HG03460 (cell line): ENCODE measurements at regions not wholly inside any gene's neighbourhood (a gene's known extent, or its start where the extent isn't known, plus 50 kb on each side); places are given as distances from the start of the nearest gene placed in this dataset.

Experiments used
- ATAC-seq: cut with Tn5 transposase; IDR thresholded peaks from one replicate; pipeline ENCODE4 v1.9.1; 2021; ENCODE audit not compliant: unreplicated experiment

GRCh38 chr5:4659851-4660250, 480.3 kb upstream of the ADAMTS16 start:
- no peak for ATAC-seq

GRCh38 chr5:4661326-4661725, 478.8 kb upstream of the ADAMTS16 start:
- ATAC-seq = no peak

- no peak for ATAC-seq
Observed at GRCh38 chr5:4661836-4662235, 478.3 kb upstream of the ADAMTS16 start.

- ATAC-seq = no peak
Observed at GRCh38 chr5:4662756-4663155, 477.4 kb upstream of the ADAMTS16 start.

GRCh38 chr5:4665911-4666310, 474.2 kb upstream of the ADAMTS16 start:
- no peak for ATAC-seq

- ATAC-seq = no peak
Observed at GRCh38 chr5:4674166-4674565, 466.0 kb upstream of the ADAMTS16 start.

- no peak for ATAC-seq
Observed at GRCh38 chr5:4676934-4677333, 463.2 kb upstream of the ADAMTS16 start.

GRCh38 chr5:4684946-4685345, 455.2 kb upstream of the ADAMTS16 start:
- ATAC-seq = no peak

GRCh38 chr5:4698596-4698995, 441.5 kb upstream of the ADAMTS16 start:
- ATAC-seq = no peak

GRCh38 chr5:4699592-4699991, 440.5 kb upstream of the ADAMTS16 start:
- ATAC-seq = no peak

GRCh38 chr5:4700069-4700468, 440.1 kb upstream of the ADAMTS16 start:
- no peak for ATAC-seq

- ATAC-seq = no peak
Observed at GRCh38 chr5:4700871-4701270, 439.3 kb upstream of the ADAMTS16 start.

GRCh38 chr5:4703931-4704458, 436.1 kb upstream of the ADAMTS16 start:
- no peak for ATAC-seq

- ATAC-seq = no peak
Observed at GRCh38 chr5:4704951-4705350, 435.2 kb upstream of the ADAMTS16 start.

- ATAC-seq = no peak
Observed at GRCh38 chr5:4716781-4717180, 423.3 kb upstream of the ADAMTS16 start.

GRCh38 chr5:4717446-4717845, 422.7 kb upstream of the ADAMTS16 start:
- no peak for ATAC-seq

GRCh38 chr5:4720831-4721230, 419.3 kb upstream of the ADAMTS16 start:
- no peak for ATAC-seq

- no peak for ATAC-seq
Observed at GRCh38 chr5:4722886-4723285, 417.2 kb upstream of the ADAMTS16 start.

- ATAC-seq = no peak
Observed at GRCh38 chr5:4725594-4725993, 414.5 kb upstream of the ADAMTS16 start.

GRCh38 chr5:4730279-4730678, 409.9 kb upstream of the ADAMTS16 start:
- no peak for ATAC-seq

- ATAC-seq = no peak
Observed at GRCh38 chr5:4734348-4734747, 405.8 kb upstream of the ADAMTS16 start.

- no peak for ATAC-seq
Observed at GRCh38 chr5:4735261-4735660, 404.9 kb upstream of the ADAMTS16 start.

GRCh38 chr5:4737868-4738267, 402.3 kb upstream of the ADAMTS16 start:
- ATAC-seq = no peak

- ATAC-seq = no peak
Observed at GRCh38 chr5:4738298-4738697, 401.8 kb upstream of the ADAMTS16 start.
